ENCODE measurements at regions not wholly inside any gene's neighbourhood (a gene's known extent, or its start where the extent isn't known, plus 50 kb on each side); places are given as distances from the start of the nearest gene placed in this dataset.

- H3K9me3 Mint-ChIP-seq: peaks cover 1 to 16% (median 5%) of the 10 kb centered on the region in 7 donors
- no peak overlapping the region for H3K27ac Mint-ChIP-seq
- Histone ChIP-seq H3K27ac (ENCODE audit: insufficient read depth, low read length, poor library complexity, severe bottlenecking) (no peak overlapping the region), H3K9me3 (ENCODE audit: control insufficient read depth in 2 of 2, low read length in 2 of 2) (peaks cover 5 to 10% of the 10 kb centered on the region in 2 experiments), H3K36me3 (ENCODE audit: control insufficient read depth, insufficient read depth, low read length) (no peaks in the 10 kb centered on the region), H3K4me1 (ENCODE audit: control insufficient read depth, insufficient read depth, low read length, poor library complexity, severe bottlenecking) (no peaks in the 10 kb centered on the region), H3K4me3 (ENCODE audit: low read depth, low read length) (no peak overlapping the region), H3K27me3 (ENCODE audit: control insufficient read depth, insufficient read depth, low read length) (no peaks in the 10 kb centered on the region)
- ATAC-seq (ENCODE audit: low read depth in 2 of 2) (no peak), DNase-seq (no peak)
- no peaks in the 10 kb centered on the region for H3K36me3 Mint-ChIP-seq
- no peaks in the 10 kb centered on the region for H3K27me3 Mint-ChIP-seq
- no peaks in the 10 kb centered on the region for H3K4me1 Mint-ChIP-seq
- H3K4me3 Mint-ChIP-seq: no peak overlapping the region
Measured at GRCh38 chr5:166031926-166032325, 2259.5 kb upstream of the WWC1 start.

- no peaks in the 10 kb centered on the region for H3K36me3 Mint-ChIP-seq
Measured at GRCh38 chr5:166032601-166033000, 2258.8 kb upstream of the WWC1 start.

GRCh38 chr5:166045961-166046360 is 2245.5 kb upstream of the WWC1 start:
- H3K4me3 Mint-ChIP-seq: no peak overlapping the region
- H3K4me1 Mint-ChIP-seq: no peaks in the 10 kb centered on the region

More at GRCh38 chr5:166032601-166033000, 2258.8 kb upstream of the WWC1 start:
- DNase-seq: no peak
- Mint-ChIP-seq H3K9me3 (peaks cover 1 to 14% (median 5%) of the 10 kb centered on the region in 7 donors), H3K4me1 (no peaks in the 10 kb centered on the region), H3K27me3 (no peaks in the 10 kb centered on the region), H3K27ac (no peak overlapping the region), H3K4me3 (no peak overlapping the region)
- Histone ChIP-seq H3K27ac (ENCODE audit: insufficient read depth, low read length, poor library complexity, severe bottlenecking) (no peak overlapping the region), H3K4me3 (ENCODE audit: low read depth, low read length) (no peak overlapping the region), H3K9me3 (ENCODE audit: control insufficient read depth in 2 of 2, low read length in 2 of 2) (peaks cover 7 to 10% of the 10 kb centered on the region in 2 experiments), H3K36me3 (ENCODE audit: control insufficient read depth, insufficient read depth, low read length) (no peaks in the 10 kb centered on the region), H3K27me3 (ENCODE audit: control insufficient read depth, insufficient read depth, low read length) (no peaks in the 10 kb centered on the region), H3K4me1 (ENCODE audit: control insufficient read depth, insufficient read depth, low read length, poor library complexity, severe bottlenecking) (no peaks in the 10 kb centered on the region)
- no peak for ATAC-seq (ENCODE audit: low read depth in 2 of 2)

GRCh38 chr5:166046956-166047355 is 2244.5 kb upstream of the WWC1 start:
- Histone ChIP-seq H3K4me1 (ENCODE audit: control insufficient read depth, insufficient read depth, low read length, poor library complexity, severe bottlenecking) (no peaks in the 10 kb centered on the region), H3K36me3 (ENCODE audit: control insufficient read depth, insufficient read depth, low read length) (no peaks in the 10 kb centered on the region), H3K9me3 (ENCODE audit: control insufficient read depth in 2 of 2, low read length in 2 of 2) (peaks cover 0 to 7% of the 10 kb centered on the region in 2 experiments), H3K27me3 (ENCODE audit: control insufficient read depth, insufficient read depth, low read length) (no peaks in the 10 kb centered on the region), H3K27ac (ENCODE audit: insufficient read depth, low read length, poor library complexity, severe bottlenecking) (no peak overlapping the region), H3K4me3 (ENCODE audit: low read depth, low read length) (no peak overlapping the region)
- Mint-ChIP-seq H3K27me3 (no peaks in the 10 kb centered on the region), H3K4me3 (no peak overlapping the region), H3K36me3 (no peaks in the 10 kb centered on the region), H3K4me1 (no peaks in the 10 kb centered on the region), H3K27ac (no peak overlapping the region), H3K9me3 (peaks cover 0 to 23% (median 4%) of the 10 kb centered on the region in 7 donors)
- DNase-seq (no peak), ATAC-seq (ENCODE audit: low read depth in 2 of 2) (no peak)

More at GRCh38 chr5:166045961-166046360, 2245.5 kb upstream of the WWC1 start:
- no peak overlapping the region for H3K27ac ChIP-seq (ENCODE audit: insufficient read depth, low read length, poor library complexity, severe bottlenecking)
- Mint-ChIP-seq H3K36me3 (no peaks in the 10 kb centered on the region), H3K9me3 (peaks cover 0 to 26% (median 5%) of the 10 kb centered on the region in 7 donors), H3K27me3 (no peaks in the 10 kb centered on the region), H3K27ac (no peak overlapping the region)
- DNase-seq (no peak), ATAC-seq (ENCODE audit: low read depth in 2 of 2) (no peak)
- no peaks in the 10 kb centered on the region for H3K27me3 ChIP-seq (ENCODE audit: control insufficient read depth, insufficient read depth, low read length)
- no peaks in the 10 kb centered on the region for H3K36me3 ChIP-seq (ENCODE audit: control insufficient read depth, insufficient read depth, low read length)
- H3K4me1 ChIP-seq (ENCODE audit: control insufficient read depth, insufficient read depth, low read length, poor library complexity, severe bottlenecking): no peaks in the 10 kb centered on the region
- no peak overlapping the region for H3K4me3 ChIP-seq (ENCODE audit: low read depth, low read length)
- H3K9me3 ChIP-seq (ENCODE audit: control insufficient read depth in 2 of 2, low read length in 2 of 2): peaks cover 0 to 7% of the 10 kb centered on the region in 2 experiments

- H3K27me3 Mint-ChIP-seq: no peaks in the 10 kb centered on the region
- no peaks in the 10 kb centered on the region for H3K4me1 Mint-ChIP-seq
- H3K4me3 Mint-ChIP-seq: no peak overlapping the region
- no peaks in the 10 kb centered on the region for H3K9me3 ChIP-seq (ENCODE audit: control insufficient read depth in 2 of 2, low read length in 2 of 2)
- H3K27me3 ChIP-seq (ENCODE audit: control insufficient read depth, insufficient read depth, low read length): no peaks in the 10 kb centered on the region
- no peaks in the 10 kb centered on the region for H3K36me3 ChIP-seq (ENCODE audit: control insufficient read depth, insufficient read depth, low read length)
- H3K4me1 ChIP-seq (ENCODE audit: control insufficient read depth, insufficient read depth, low read length, poor library complexity, severe bottlenecking): no peaks in the 10 kb centered on the region
- no peaks in the 10 kb centered on the region for H3K36me3 Mint-ChIP-seq
- no peak overlapping the region for H3K27ac Mint-ChIP-seq
- H3K27ac ChIP-seq (ENCODE audit: insufficient read depth, low read length, poor library complexity, severe bottlenecking): no peak overlapping the region
- DNase-seq (no peak), ATAC-seq (ENCODE audit: low read depth in 2 of 2) (no peak)
- no peak overlapping the region for H3K4me3 ChIP-seq (ENCODE audit: low read depth, low read length)
- peaks cover 0 to 25% (median 7%) of the 10 kb centered on the region in 7 donors for H3K9me3 Mint-ChIP-seq
Measured at GRCh38 chr5:166050531-166050930, 2240.9 kb upstream of the WWC1 start.

DNA sequence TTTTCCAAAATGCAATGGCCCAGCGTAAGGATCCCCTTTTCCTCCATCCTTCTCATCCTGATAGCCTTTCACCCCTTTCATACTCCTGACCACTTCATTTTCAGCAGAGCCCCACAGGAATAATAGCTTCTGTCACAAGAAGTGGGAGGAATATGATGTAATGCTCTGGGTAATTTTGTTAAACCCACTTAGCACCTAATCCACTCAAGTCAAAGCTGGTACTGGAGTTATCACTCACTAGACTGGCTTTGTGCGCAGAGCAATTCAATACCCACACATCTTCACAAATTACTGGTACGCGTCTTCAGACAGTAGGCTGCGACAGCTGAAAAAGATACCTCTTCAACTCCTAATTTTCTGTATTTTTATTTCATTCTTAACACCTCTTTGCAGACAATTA is 2232.8 kb upstream of the WWC1 start:
- Mint-ChIP-seq H3K4me3 (no peak overlapping the region), H3K9me3 (peaks cover 0 to 15% (median 7%) of the 10 kb centered on the region in 7 donors)

GRCh38 chr5:166062094-166062493 is 2229.4 kb upstream of the WWC1 start:
- no peaks in the 10 kb centered on the region for H3K36me3 Mint-ChIP-seq
- H3K4me1 ChIP-seq (ENCODE audit: control insufficient read depth, insufficient read depth, low read length, poor library complexity, severe bottlenecking): no peaks in the 10 kb centered on the region
- H3K27me3 Mint-ChIP-seq: no peaks in the 10 kb centered on the region
- H3K9me3 ChIP-seq (ENCODE audit: control insufficient read depth in 2 of 2, low read length in 2 of 2): peaks cover 0 to 8% of the 10 kb centered on the region in 2 experiments
- DNase-seq (no peak), ATAC-seq (ENCODE audit: low read depth in 2 of 2) (no peak)
- no peak overlapping the region for H3K4me3 ChIP-seq (ENCODE audit: low read depth, low read length)
- H3K4me1 Mint-ChIP-seq: no peaks in the 10 kb centered on the region
- no peak overlapping the region for H3K27ac Mint-ChIP-seq
- H3K36me3 ChIP-seq (ENCODE audit: control insufficient read depth, insufficient read depth, low read length): no peaks in the 10 kb centered on the region
- H3K27me3 ChIP-seq (ENCODE audit: control insufficient read depth, insufficient read depth, low read length): no peaks in the 10 kb centered on the region
- H3K27ac ChIP-seq (ENCODE audit: insufficient read depth, low read length, poor library complexity, severe bottlenecking): no peak overlapping the region
- peaks cover 7 to 15% (median 11%) of the 10 kb centered on the region in 7 donors for H3K9me3 Mint-ChIP-seq
- H3K4me3 Mint-ChIP-seq: no peak overlapping the region

More for the DNA sequence above, 2232.8 kb upstream of the WWC1 start:
- DNase-seq (no peak), ATAC-seq (ENCODE audit: low read depth in 2 of 2) (no peak)
- no peak overlapping the region for H3K27ac ChIP-seq (ENCODE audit: insufficient read depth, low read length, poor library complexity, severe bottlenecking)
- H3K4me3 ChIP-seq (ENCODE audit: low read depth, low read length): no peak overlapping the region
- no peak overlapping the region for H3K27ac Mint-ChIP-seq
- no peaks in the 10 kb centered on the region for H3K36me3 ChIP-seq (ENCODE audit: control insufficient read depth, insufficient read depth, low read length)
- peaks cover 0 to 5% of the 10 kb centered on the region in 2 experiments for H3K9me3 ChIP-seq (ENCODE audit: control insufficient read depth in 2 of 2, low read length in 2 of 2)
- H3K4me1 Mint-ChIP-seq: no peaks in the 10 kb centered on the region
- no peaks in the 10 kb centered on the region for H3K4me1 ChIP-seq (ENCODE audit: control insufficient read depth, insufficient read depth, low read length, poor library complexity, severe bottlenecking)
- no peaks in the 10 kb centered on the region for H3K27me3 Mint-ChIP-seq
- no peaks in the 10 kb centered on the region for H3K27me3 ChIP-seq (ENCODE audit: control insufficient read depth, insufficient read depth, low read length)
- no peaks in the 10 kb centered on the region for H3K36me3 Mint-ChIP-seq

GRCh38 chr5:166062719-166063118 is 2228.7 kb upstream of the WWC1 start:
- Histone ChIP-seq H3K4me3 (ENCODE audit: low read depth, low read length) (no peak overlapping the region), H3K9me3 (ENCODE audit: control insufficient read depth in 2 of 2, low read length in 2 of 2) (peaks cover 0 to 8% of the 10 kb centered on the region in 2 experiments), H3K36me3 (ENCODE audit: control insufficient read depth, insufficient read depth, low read length) (no peaks in the 10 kb centered on the region), H3K27me3 (ENCODE audit: control insufficient read depth, insufficient read depth, low read length) (no peaks in the 10 kb centered on the region), H3K27ac (ENCODE audit: insufficient read depth, low read length, poor library complexity, severe bottlenecking) (no peak overlapping the region), H3K4me1 (ENCODE audit: control insufficient read depth, insufficient read depth, low read length, poor library complexity, severe bottlenecking) (no peaks in the 10 kb centered on the region)
- no peaks in the 10 kb centered on the region for H3K4me1 Mint-ChIP-seq
- H3K4me3 Mint-ChIP-seq: no peak overlapping the region
- H3K36me3 Mint-ChIP-seq: no peaks in the 10 kb centered on the region
- peaks cover 7 to 15% (median 10%) of the 10 kb centered on the region in 7 donors for H3K9me3 Mint-ChIP-seq
- DNase-seq (no peak), ATAC-seq (ENCODE audit: low read depth in 2 of 2) (no peak)
- H3K27me3 Mint-ChIP-seq: no peaks in the 10 kb centered on the region
- no peak overlapping the region for H3K27ac Mint-ChIP-seq
